K562 (cell line): ENCODE measurements at regions not wholly inside any gene's neighbourhood (a gene's known extent, or its start where the extent isn't known, plus 50 kb on each side); places are given as distances from the start of the nearest gene placed in this dataset.

ENCODE experiments used
- ATAC-seq: fragments of 200-7000 bp; cut with Tn5 transposase; 3 replicates; pipeline ENCODE4 v1.9.1; 2020; ENCODE audit warnings: moderate library complexity
- BruUV-seq: library from RNA; stranded (reverse); fragments of 400-500 nt; replicated peaks from 2 replicates; lab custom pipeline; 2021; lab: Mats Ljungman, UMichigan
- CTCF ChIA-PET: fragments of 300-600 bp; formaldehyde crosslinking; extraction: SDS; loops from one replicate; lab custom pipeline; 2021; ENCODE audit warnings: low intra/inter-chr PET ratio; lab: Yijun Ruan, JAX
- POLR2A ChIA-PET: fragments of 300-600, 350-650 bp; sonication (Branson Sonifier 250); formaldehyde crosslinking; extraction: SDS; loops from one replicate; lab custom pipeline; 2021; ENCODE audit warnings: antibody characterized with exemption, inconsistent platforms; lab: Yijun Ruan, JAX
- DNase-seq, 4 experiments: peaks; one replicate each; pipeline versions ENCODE4 v3.0.0 to v3.0.0-alpha.2; 2011 to 2018; ENCODE audit warnings: low spot score in 3 of 4, mixed read lengths in 3 of 4; ENCODE audit errors: extremely low read depth in 1 of 4
- FAIRE-seq: peaks from 2 replicates; lab custom pipeline; 2011; peaks lifted over from hg19 to GRCh38; lab: Jason Lieb, UNC
- H2AFZ ChIP-seq: 2 replicates; pipeline ENCODE4 v1.6.0; 2011; ENCODE audit warnings: low read depth, low read length, control low read depth, inconsistent platforms
- H3K27ac ChIP-seq: fragments of 200-600 bp; 3 replicates; pipeline ENCODE4 v1.8.0; 2011; ENCODE audit warnings: low read depth, mild to moderate bottlenecking, control low read depth, inconsistent platforms, low read length, moderate library complexity, mixed read lengths; ENCODE audit errors: extremely low read depth
- H3K27me3 ChIP-seq, 2 experiments: fragments of 300-600 bp in 1 of 2; 2 replicates in 1 of 2; 3 replicates in 1 of 2; pipeline versions ENCODE4 v1.6.0 to v1.8.0; 2011; ENCODE audit warnings: inconsistent platforms in 2 of 2, low read length in 2 of 2, mild to moderate bottlenecking in 1 of 2, mixed read lengths in 1 of 2, moderate library complexity in 1 of 2; ENCODE audit not compliant: control insufficient read depth in 2 of 2, insufficient read depth in 2 of 2
- H3K36me3 ChIP-seq: fragments of 300-600 bp; 3 replicates; pipeline ENCODE4 v1.8.0; 2011; ENCODE audit warnings: mild to moderate bottlenecking, low read length, inconsistent platforms; ENCODE audit not compliant: control insufficient read depth, insufficient read depth
- H3K4me1 ChIP-seq, 2 experiments: fragments of 200-600 bp in 1 of 2; replicated peaks in 1 of 2; 2 replicates in 1 of 2; 3 replicates in 1 of 2; pipeline versions ENCODE4 v1.5.1 to v1.8.0; 2011; ENCODE audit warnings: inconsistent platforms in 2 of 2, low read length in 2 of 2, mild to moderate bottlenecking in 1 of 2, mixed read lengths in 1 of 2, moderate library complexity in 1 of 2; ENCODE audit not compliant: control insufficient read depth in 2 of 2, insufficient read depth in 2 of 2
- H3K4me2 ChIP-seq: 2 replicates; pipeline ENCODE4 v1.6.1; 2011; ENCODE audit warnings: low read length, control low read depth, inconsistent platforms, mixed read lengths; ENCODE audit not compliant: insufficient read depth
- H3K4me3 ChIP-seq: fragments of 200-600 bp; sonication (generic), shearing (Covaris generic); 2 replicates; pipeline ENCODE4 v1.5.1; 2016; ENCODE audit warnings: control low read depth, inconsistent platforms
- H3K79me2 ChIP-seq: fragments of 200-600 bp; 3 replicates; pipeline ENCODE4 v1.8.0; 2011; ENCODE audit warnings: low read length, inconsistent platforms; ENCODE audit not compliant: control insufficient read depth, insufficient read depth
- H3K9ac ChIP-seq, 2 experiments: 2 replicates each; pipeline versions ENCODE4 v1.6.0 to v1.6.1; 2011; ENCODE audit warnings: low read depth in 2 of 2, low read length in 2 of 2, control low read depth in 1 of 2, inconsistent platforms in 1 of 2, mild to moderate bottlenecking in 1 of 2, mixed read lengths in 1 of 2; ENCODE audit not compliant: insufficient read depth in 1 of 2
- H3K9me1 ChIP-seq: one replicate; pipeline ENCODE4 v1.6.0; 2011; ENCODE audit warnings: inconsistent platforms, mild to moderate bottlenecking, low read length, moderate library complexity; ENCODE audit not compliant: control insufficient read depth, insufficient read depth
- H3K9me3 ChIP-seq: replicated peaks from 2 replicates; pipeline ENCODE4 v1.5.1; 2011; ENCODE audit warnings: low read depth, low read length, inconsistent platforms; ENCODE audit not compliant: control insufficient read depth, insufficient read depth
- H4K20me1 ChIP-seq: replicated peaks from 2 replicates; pipeline ENCODE4 v1.6.1; 2011; ENCODE audit warnings: low read length, inconsistent platforms, mixed read lengths; ENCODE audit not compliant: control insufficient read depth, insufficient read depth
- CTBP1 ChIP-seq: fragments of 450-650 bp; IDR thresholded peaks from 2 replicates; pipeline ENCODE4 v1.6.1; 2016; ENCODE audit warnings: borderline replicate concordance
- IRF2 ChIP-seq: sonication (generic); formaldehyde crosslinking; IDR thresholded peaks from 2 replicates; pipeline ENCODE4 v1.8.1; 2022; ENCODE audit warnings: mild to moderate bottlenecking, missing genetic modification reagents
- NEUROD1 ChIP-seq: fragments of 150-350 bp; IDR thresholded peaks from 2 replicates; pipeline ENCODE4 v1.6.1; 2014; ENCODE audit warnings: borderline replicate concordance, low read length, low read depth; ENCODE audit not compliant: partially characterized antibody
- PHF21A ChIP-seq: fragments of 450-650 bp; IDR thresholded peaks from 2 replicates; pipeline ENCODE4 v1.6.1; 2017; ENCODE audit warnings: low read depth, borderline replicate concordance
- PTRF ChIP-seq: fragments of 450-650 bp; IDR thresholded peaks from 2 replicates; pipeline ENCODE4 v1.6.1; 2016; ENCODE audit warnings: mild to moderate bottlenecking, missing genetic modification characterization, missing compliant biosample characterization
- ZNF311 ChIP-seq: fragments of 250-450 bp; sonication (Bioruptor Pico); IDR thresholded peaks from 2 replicates; pipeline ENCODE4 v1.4.0; 2020; ENCODE audit warnings: mild to moderate bottlenecking, moderate library complexity
- ZNF57 ChIP-seq: fragments of 450-650 bp; formaldehyde crosslinking; IDR thresholded peaks from 2 replicates; pipeline ENCODE4 v1.4.0; 2020; ENCODE audit warnings: mild to moderate bottlenecking, moderate library complexity
- WGBS: fragments of 100-300 bp; shearing (Covaris generic); methylation state at CpG from one replicate; pipeline ENCODE4 v1.1.6; 2016; ENCODE audit warnings: low coverage, mixed read lengths; ENCODE audit not compliant: insufficient coverage; ENCODE audit errors: missing lambda C conversion rate; 5-methylcytosine and 5-hydroxymethylcytosine counted together
- in situ Hi-C: fragments of 300-500 bp; cut with MboI; formaldehyde crosslinking; loops from 4 replicates; pipeline ENCODE4 v1.15.0; 2018; ENCODE audit warnings: inconsistent platforms, mixed read lengths
- intact Hi-C: fragments of 100-400 bp; cut with micrococcal nuclease; formaldehyde crosslinking; loops from 2 replicates; pipeline ENCODE4 v1.14.2; 2022
- TF ChIP-seq, protein P1 (sequence below): IDR thresholded peaks from 2 replicates; pipeline ENCODE4 v1.6.1; 2011; ENCODE audit warnings: borderline replicate concordance, low read depth, mild to moderate bottlenecking, moderate library complexity, low read length; ENCODE audit not compliant: insufficient read depth, poor library complexity, severe bottlenecking

DNA sequence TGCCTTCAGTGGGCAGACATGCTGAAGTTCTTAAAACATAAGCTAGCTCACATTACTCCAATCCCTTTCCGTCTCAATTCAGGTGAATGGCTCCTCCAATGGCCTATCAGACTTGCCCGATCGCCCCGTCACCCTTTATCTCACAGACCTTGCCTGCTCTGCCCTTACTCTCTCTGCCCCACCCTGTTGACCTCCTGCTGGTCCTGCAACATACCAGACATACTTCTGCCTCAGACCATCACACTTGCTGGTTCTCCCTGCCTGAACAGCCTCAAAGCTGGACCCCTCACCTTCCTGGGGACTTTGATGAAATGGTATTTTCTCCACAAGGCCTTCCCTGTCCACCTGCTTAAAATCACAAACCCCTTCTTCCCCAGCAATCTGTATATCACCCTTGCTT, 340.1 kb upstream of the NR3C2 start (continued):
- TF ChIP-seq, protein P1, sequence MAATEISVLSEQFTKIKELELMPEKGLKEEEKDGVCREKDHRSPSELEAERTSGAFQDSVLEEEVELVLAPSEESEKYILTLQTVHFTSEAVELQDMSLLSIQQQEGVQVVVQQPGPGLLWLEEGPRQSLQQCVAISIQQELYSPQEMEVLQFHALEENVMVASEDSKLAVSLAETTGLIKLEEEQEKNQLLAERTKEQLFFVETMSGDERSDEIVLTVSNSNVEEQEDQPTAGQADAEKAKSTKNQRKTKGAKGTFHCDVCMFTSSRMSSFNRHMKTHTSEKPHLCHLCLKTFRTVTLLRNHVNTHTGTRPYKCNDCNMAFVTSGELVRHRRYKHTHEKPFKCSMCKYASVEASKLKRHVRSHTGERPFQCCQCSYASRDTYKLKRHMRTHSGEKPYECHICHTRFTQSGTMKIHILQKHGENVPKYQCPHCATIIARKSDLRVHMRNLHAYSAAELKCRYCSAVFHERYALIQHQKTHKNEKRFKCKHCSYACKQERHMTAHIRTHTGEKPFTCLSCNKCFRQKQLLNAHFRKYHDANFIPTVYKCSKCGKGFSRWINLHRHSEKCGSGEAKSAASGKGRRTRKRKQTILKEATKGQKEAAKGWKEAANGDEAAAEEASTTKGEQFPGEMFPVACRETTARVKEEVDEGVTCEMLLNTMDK: no peak
- no peak for TF ChIP-seq ZNF57 (CRISPR knock-in tag)
- TF ChIP-seq NEUROD1: no peak
- no peak for TF ChIP-seq CTBP1
- TF ChIP-seq ZNF311 (CRISPR knock-in tag): no peak
- TF ChIP-seq PTRF (tag): no peak

- ATAC-seq (no peak), FAIRE-seq (no peak), DNase-seq (no peak)
- in situ Hi-C loops (no loop called here), intact Hi-C loops (no loop called here)
- Histone ChIP-seq H2AFZ (no peak overlapping the region), H3K27me3 (no peaks in the 10 kb centered on the region), H3K9me3 (no peaks in the 10 kb centered on the region), H3K9ac (no peak overlapping the region), H3K79me2 (no peaks in the 10 kb centered on the region), H3K4me2 (no peak overlapping the region), H3K4me3 (no peak overlapping the region), H3K4me1 (no peaks in the 10 kb centered on the region), H4K20me1 (no peaks in the 10 kb centered on the region), H3K36me3 (no peaks in the 10 kb centered on the region), H3K9me1 (no peaks in the 10 kb centered on the region), H3K27ac (no peak overlapping the region)
- 0% methylated on average over 3 of the region's 3 CpGs for WGBS
- CTCF ChIA-PET: no interaction called here
- POLR2A ChIA-PET: no interaction called here
- TF ChIP-seq IRF2 (CRISPR knock-in tag) (no peak), PHF21A (no peak)
- BruUV-seq: no TSS peak
Measured at GRCh38 chr4:148780426-148781005, 338.3 kb upstream of the NR3C2 start.
